ENCODE measurements at regions not wholly inside any gene's neighbourhood (a gene's known extent, or its start where the extent isn't known, plus 50 kb on each side); places are given as distances from the start of the nearest gene placed in this dataset.

DNA sequence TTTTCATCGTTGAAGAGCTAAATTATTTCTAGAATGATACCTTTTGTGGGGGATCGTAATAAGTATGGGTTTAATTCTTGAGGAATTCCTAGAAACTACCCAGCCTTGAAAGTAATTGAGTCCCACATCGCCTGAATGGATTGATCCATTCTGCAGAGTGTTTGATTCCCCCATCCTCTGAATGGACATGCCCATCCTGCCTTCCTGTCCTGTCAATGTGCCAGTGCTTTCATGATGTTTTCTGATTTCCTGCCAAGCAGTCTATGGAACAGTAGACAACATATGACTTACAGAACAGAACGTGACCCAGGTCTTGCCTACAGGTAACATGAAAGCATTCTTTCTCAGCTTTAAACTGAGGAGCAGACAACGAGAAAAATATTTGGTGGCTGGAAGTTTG, 319.2 kb downstream of the DRD1 start:
- DNase-seq (ENCODE audit: low read depth), result no peak
- TF ChIP-seq, protein P1, sequence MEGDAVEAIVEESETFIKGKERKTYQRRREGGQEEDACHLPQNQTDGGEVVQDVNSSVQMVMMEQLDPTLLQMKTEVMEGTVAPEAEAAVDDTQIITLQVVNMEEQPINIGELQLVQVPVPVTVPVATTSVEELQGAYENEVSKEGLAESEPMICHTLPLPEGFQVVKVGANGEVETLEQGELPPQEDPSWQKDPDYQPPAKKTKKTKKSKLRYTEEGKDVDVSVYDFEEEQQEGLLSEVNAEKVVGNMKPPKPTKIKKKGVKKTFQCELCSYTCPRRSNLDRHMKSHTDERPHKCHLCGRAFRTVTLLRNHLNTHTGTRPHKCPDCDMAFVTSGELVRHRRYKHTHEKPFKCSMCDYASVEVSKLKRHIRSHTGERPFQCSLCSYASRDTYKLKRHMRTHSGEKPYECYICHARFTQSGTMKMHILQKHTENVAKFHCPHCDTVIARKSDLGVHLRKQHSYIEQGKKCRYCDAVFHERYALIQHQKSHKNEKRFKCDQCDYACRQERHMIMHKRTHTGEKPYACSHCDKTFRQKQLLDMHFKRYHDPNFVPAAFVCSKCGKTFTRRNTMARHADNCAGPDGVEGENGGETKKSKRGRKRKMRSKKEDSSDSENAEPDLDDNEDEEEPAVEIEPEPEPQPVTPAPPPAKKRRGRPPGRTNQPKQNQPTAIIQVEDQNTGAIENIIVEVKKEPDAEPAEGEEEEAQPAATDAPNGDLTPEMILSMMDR (IDR thresholded peaks at IDR 0.05; ENCODE audit: low read depth, low read length, missing control alignments), result no peak
- no peak overlapping the region for H3K4me3 ChIP-seq (ENCODE audit: low read depth, low read length)

DNA sequence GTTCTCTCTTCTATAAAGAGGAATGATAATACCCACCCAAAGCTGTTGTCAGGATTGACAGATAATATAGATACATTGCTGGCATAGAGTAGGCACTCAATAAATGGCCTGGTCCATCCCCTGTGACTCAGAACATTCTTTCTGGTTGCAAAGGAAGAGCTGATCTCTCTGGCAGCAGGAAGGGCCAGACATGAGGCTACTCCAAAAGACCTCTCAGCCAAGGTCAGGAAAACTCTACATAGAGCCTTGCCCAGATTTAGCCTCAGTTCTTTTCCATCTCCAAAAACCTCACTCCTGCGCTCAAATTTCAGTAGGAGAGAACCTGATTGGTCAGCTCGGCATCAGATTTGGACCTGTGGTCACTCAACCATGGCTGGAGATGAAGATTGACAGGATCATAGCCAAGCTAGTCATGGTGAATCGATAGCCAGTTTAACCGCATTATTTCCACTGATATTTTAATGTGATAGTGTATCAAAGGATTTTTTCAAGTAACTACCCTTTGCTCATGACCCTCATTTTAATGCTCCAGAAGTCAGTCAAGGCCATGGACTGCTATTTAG, 319.6 kb downstream of the DRD1 start:
- TF ChIP-seq, protein P1 (IDR thresholded peaks at IDR 0.05; ENCODE audit: low read depth, low read length, missing control alignments), result no peak
- no peak for DNase-seq (ENCODE audit: low read depth)

DNA sequence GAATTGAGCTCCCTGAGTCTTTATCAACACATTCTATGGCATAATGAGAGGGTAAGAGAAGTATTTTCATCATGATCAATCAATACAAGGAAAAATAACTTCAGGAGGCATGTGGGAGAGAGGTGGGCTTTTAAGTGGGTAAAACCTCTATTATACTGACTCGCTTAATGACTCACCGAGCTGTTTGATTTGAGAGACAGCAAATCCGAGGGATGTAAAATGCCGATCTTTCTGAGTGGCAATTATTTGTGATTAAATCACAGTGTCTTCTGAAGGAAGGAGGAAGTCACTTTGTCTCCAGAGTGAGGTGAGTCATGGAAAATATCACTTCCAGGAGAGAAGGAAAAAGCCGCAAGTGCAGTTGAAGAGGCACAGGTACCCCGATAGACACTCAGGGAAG, 320.4 kb downstream of the DRD1 start:
- TF ChIP-seq, protein P1 (IDR thresholded peaks at IDR 0.05; ENCODE audit: low read depth, low read length, missing control alignments), result no peak
- H3K4me3 ChIP-seq (ENCODE audit: low read depth, low read length), result no peak overlapping the region
- no peak for DNase-seq (ENCODE audit: low read depth)

More for the DNA sequence above, 319.6 kb downstream of the DRD1 start:
- H3K4me3 ChIP-seq (ENCODE audit: low read depth, low read length), result no peak overlapping the region

DNA sequence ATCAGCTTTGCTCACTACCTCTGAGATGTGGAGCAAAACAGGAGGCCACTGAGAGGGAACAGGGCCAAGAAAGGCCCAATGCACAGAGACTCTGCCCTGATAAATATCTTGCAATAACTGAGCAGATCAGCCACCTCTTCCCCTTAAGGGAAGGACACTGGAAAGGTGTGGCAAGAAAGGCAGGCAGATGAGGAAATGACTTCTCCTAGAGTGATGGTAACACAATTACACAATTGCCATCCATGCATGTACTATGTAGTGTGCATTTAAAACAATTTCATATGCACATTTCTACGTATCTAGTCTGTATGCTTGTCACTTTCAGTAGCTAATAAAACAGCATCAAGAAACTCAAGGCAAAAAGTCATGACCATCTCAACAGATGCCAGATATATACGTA, 322.5 kb downstream of the DRD1 start:
- TF ChIP-seq, protein P1 (IDR thresholded peaks at IDR 0.05; ENCODE audit: low read depth, low read length, missing control alignments), result no peak
- H3K4me3 ChIP-seq (ENCODE audit: low read depth, low read length), result no peak overlapping the region
- DNase-seq (ENCODE audit: low read depth), result no peak

DNA sequence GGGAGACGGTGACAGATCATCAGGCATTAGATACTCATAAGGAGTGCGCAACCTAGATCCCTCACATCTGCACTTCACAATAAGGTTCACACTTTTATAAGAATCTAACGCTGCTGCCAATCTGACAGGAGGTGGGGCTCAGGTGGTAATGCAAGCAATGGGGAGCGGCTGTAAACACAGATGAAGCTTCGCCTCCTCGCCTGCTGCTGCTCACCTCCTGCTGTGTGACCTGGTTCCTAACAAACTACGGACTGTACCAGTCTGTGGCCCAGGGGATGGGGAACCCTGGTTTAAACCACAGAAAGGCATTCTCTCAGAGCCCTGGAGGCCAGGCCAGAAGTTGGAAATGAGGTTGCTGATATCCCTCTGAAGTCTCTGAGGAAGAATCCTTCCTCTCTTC, 323.6 kb downstream of the DRD1 start:
- TF ChIP-seq, protein P1 (IDR thresholded peaks at IDR 0.05; ENCODE audit: low read depth, low read length, missing control alignments), result no peak
- DNase-seq (ENCODE audit: low read depth), result no peak
- H3K4me3 ChIP-seq (ENCODE audit: low read depth, low read length), result no peak overlapping the region

DNA sequence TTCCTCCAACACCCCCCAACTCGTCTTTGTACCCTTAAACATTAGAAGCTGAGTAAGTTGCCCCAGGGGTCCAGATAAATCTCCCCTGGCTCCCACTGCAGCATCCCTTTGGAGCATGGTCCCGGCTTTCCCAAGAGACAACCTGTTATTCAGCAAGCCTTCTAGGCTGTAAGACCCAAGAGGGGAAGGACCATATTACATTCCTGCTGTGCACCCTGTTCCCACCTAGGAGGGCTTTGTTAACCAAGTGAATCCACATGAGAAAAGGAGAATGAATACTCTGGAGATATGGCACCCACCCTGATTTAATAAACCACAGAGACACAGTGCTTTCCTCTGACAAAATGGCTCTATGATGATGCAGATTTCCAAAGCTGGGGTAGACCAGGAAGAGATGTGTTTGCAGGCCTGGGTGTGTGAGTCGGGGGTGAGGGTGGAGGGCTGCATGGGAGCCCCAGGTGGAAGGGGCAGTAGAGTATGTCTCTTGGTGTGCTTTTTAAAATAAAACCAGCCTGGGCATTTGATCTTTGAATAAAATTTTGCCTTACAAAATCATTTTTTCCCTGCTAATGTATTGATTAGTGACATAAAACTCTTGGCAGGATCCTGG, 325.2 kb downstream of the DRD1 start:
- TF ChIP-seq, protein P1 (IDR thresholded peaks at IDR 0.05; ENCODE audit: low read depth, low read length, missing control alignments), result no peak
- no peak overlapping the region for H3K4me3 ChIP-seq (ENCODE audit: low read depth, low read length)
- no peak for DNase-seq (ENCODE audit: low read depth)

DNA sequence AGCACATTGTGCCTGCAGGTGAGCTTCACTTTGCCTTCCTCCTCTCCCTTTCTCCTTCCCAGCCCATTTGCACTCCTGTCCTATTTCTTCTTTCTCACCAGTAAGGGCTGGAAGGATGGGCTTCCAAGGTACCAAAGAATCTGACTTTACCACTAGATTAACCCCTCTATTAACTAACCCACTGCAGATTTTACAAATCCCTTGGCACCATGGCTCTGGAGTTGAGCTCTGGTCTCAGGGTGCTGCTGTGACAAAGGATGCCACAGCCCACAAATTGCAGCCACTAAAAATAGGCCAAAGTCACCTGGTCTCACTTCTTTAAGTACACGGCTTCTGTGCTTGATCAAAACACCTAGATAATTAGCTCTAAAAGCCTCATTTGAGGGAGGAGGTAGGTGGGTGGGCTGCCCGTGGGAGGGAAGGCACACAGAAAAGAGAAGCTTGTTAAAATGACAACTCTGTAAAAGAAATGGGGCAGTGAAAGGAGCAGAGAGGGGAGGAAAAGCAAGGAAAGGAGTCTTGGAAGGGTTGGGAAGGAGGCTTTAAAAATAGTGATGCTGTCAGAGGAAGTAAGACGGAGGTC, 327.4 kb downstream of the DRD1 start:
- DNase-seq (ENCODE audit: low read depth), result no peak
- TF ChIP-seq, protein P1 (IDR thresholded peaks at IDR 0.05; ENCODE audit: low read depth, low read length, missing control alignments), result no peak
- H3K4me3 ChIP-seq (ENCODE audit: low read depth, low read length), result no peak overlapping the region

All from GM12864 (cell line).